SK-N-SH (cell line): ENCODE measurements at regions not wholly inside any gene's neighbourhood (a gene's known extent, or its start where the extent isn't known, plus 50 kb on each side); places are given as distances from the start of the nearest gene placed in this dataset.

ENCODE experiments used
- FOXJ3 ChIP-seq: sonication (generic); formaldehyde crosslinking; IDR thresholded peaks from 2 replicates; pipeline ENCODE4 v1.5.1; 2020; ENCODE audit warnings: mild to moderate bottlenecking, missing genetic modification reagents
- FOXM1 ChIP-seq: IDR thresholded peaks from 2 replicates; pipeline ENCODE4 v1.4.0; 2012; ENCODE audit warnings: low read depth, mild to moderate bottlenecking
- TF ChIP-seq, protein P1 (sequence below): IDR thresholded peaks from 2 replicates; pipeline ENCODE4 v1.4.0; 2012; ENCODE audit warnings: low read depth
- TF ChIP-seq, protein P2 (sequence below): fragments of 200-600 bp; sonication (generic); IDR thresholded peaks from 2 replicates; pipeline ENCODE4 v1.6.1; 2017; ENCODE audit warnings: antibody characterized with exemption, mild to moderate bottlenecking, moderate library complexity

DNA sequence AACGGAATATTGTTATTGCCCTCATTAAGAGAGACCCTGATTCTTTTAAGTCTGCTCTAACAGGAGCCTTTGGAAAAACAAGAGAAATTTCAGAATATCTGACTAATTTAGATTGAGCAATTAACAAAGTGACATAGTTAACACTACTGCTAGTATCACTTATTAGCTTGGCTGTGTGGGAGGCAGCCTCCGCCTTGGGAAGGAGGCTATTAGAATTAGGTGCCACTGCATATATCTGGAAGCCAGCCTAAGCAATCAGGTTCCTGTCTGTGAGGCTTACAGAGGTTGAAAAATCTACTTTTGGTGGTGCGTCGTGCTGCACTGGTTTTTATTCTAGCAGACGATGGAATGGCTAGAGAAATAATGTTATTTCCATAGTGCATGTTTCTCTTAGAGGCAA is 227.2 kb downstream of the OLFM4 start:
- TF ChIP-seq, protein P1, sequence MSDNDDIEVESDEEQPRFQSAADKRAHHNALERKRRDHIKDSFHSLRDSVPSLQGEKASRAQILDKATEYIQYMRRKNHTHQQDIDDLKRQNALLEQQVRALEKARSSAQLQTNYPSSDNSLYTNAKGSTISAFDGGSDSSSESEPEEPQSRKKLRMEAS, result no peak
- TF ChIP-seq FOXJ3 (CRISPR knock-in tag), result no peak
- TF ChIP-seq, protein P2, sequence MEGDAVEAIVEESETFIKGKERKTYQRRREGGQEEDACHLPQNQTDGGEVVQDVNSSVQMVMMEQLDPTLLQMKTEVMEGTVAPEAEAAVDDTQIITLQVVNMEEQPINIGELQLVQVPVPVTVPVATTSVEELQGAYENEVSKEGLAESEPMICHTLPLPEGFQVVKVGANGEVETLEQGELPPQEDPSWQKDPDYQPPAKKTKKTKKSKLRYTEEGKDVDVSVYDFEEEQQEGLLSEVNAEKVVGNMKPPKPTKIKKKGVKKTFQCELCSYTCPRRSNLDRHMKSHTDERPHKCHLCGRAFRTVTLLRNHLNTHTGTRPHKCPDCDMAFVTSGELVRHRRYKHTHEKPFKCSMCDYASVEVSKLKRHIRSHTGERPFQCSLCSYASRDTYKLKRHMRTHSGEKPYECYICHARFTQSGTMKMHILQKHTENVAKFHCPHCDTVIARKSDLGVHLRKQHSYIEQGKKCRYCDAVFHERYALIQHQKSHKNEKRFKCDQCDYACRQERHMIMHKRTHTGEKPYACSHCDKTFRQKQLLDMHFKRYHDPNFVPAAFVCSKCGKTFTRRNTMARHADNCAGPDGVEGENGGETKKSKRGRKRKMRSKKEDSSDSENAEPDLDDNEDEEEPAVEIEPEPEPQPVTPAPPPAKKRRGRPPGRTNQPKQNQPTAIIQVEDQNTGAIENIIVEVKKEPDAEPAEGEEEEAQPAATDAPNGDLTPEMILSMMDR, result no peak
- no peak for TF ChIP-seq FOXM1
